Ecto neural progenitor cell (in vitro differentiated cells): ENCODE measurements at regions not wholly inside any gene's neighbourhood (a gene's known extent, or its start where the extent isn't known, plus 50 kb on each side); places are given as distances from the start of the nearest gene placed in this dataset.
A peak's percentile ranks its signal among the peaks of the same experiment; 100 is the strongest.

ENCODE experiments used
- DNase-seq: peaks from one replicate; pipeline ENCODE4 v3.0.0-alpha.2; 2018; ENCODE audit warnings: low spot score

DNA sequence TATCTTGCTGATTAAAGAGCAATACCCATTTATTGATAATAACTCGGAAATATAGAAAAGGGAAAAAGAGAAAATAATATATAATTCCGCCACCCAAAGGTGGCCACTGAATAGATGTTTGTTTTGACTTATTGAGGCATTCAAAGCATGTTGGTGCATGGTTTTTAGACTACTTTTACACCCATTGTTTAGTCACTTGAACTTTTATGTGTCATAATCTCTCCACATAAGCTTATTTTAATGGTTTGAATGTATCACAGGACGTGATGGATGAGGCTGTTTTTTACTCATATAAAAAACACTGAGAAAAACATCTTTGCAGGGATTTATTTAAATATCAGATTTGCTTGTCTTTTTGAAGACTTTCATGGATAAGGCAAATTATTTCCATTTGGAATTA, 120.4 kb downstream of the ACKR3 start:
- DNase-seq, result no peak

DNA sequence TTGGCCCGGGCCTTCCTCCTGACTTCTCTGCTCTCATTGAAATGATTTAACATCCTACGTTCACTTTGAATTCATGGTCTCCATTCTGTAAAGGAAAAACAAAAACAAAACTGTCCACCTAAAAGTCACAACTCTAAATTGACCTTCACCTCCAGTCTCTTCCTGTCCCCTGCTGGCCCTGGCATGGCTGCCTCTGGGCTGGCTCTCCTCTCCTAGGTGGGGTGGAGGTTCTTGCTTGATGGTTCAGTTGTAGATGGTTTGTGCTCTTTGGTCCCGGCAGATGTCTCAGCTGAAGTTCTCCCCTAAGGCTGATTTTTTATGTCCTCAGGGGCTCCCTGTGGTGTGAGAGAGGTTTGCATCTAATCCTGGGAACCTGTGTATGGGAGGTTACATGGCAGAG, 121.1 kb downstream of the ACKR3 start:
- no peak for DNase-seq

DNA sequence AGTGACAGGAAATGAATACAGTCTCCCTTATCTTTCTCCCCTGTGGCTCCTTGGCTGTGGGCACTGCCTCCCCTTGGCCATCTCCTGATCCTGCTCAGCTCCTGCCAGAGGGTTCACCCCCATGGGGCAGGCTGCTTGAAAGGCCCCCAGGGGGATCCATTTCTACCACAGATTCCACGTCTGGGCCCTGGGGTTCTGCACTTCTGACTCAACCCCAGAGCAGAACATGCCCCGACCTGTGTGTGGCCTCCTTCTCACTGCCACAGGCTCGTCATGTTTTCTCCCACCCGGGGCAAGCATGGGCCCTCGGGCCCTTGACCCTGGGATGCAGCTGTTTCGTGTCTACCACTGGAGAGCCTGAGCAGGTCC, 122.2 kb downstream of the ACKR3 start:
- DNase-seq, result no peak

DNA sequence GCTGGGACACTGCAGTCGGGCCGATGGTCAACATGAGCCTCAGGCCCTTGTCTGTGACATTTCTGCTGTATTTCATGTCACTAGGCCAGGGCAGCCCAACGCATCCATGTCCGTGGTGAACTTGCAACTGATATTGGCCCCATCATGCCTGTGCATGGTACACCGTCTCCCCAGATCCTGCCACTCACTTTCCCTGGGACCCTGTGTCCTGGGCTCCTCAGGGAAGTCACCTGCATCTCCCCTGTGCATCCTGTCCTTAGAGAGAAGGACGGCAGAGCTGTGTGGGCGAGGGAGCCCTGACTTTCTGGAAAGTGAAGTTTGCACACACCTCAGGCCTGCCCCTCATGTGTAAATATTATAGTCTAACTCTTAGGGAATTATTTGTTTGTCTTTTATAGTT, 123.3 kb downstream of the ACKR3 start:
- DNase-seq, result no peak

DNA sequence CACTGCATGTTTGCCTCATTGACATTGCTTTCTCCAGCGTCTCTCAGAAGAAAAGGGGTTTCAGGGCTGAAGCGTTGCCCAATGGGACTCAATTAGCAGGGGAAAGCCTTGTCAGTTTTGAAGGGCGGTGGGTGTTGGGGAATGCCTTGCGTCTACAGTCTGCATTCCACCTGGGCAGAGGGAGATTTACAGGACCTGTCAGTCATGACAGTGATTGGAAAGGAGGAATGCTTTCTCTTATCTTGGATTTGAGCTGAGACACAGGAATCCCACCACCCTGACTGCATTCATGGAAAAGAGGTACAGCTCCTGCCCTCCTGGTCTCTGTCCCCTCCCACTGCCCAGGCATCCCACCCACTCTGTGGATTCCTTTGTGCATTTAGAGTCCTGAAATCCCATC, 123.9 kb downstream of the ACKR3 start:
- no peak for DNase-seq

DNA sequence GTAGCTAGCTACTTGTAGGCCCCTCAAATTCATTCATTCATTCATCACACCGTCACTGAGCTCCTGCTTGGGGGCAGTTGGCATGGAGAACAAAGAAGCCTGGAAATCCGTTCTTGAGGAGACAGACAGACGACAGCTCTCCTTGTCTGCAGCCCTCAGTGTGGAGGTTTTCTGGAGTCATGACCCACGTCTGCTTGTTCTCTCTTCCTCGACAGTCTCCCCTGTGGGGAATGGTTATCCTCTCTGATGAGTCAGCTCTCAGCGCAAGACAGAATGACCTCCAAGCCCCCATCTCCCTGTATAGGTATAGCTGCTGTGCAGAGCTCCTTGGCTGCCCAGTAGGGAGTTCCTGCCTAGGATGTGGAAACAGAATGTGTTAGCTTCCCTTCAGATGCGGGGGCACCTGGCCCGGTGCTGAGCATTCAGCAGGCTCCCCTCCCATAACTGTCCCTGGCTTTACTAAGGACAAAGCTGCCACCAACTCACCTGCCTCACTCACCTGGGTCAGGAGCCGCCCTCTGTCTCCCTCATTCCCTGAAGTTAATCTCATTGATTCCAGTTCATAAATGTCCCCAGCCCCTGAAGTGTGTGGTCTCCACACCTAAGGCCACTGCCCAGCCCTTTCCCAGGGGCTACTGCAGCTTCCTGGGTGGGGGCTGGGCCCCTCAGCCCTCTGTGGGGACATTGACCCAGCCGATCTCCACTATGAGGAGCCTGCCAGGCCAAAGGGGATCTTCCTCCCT, 124.7 kb downstream of the ACKR3 start:
- no peak for DNase-seq

DNA sequence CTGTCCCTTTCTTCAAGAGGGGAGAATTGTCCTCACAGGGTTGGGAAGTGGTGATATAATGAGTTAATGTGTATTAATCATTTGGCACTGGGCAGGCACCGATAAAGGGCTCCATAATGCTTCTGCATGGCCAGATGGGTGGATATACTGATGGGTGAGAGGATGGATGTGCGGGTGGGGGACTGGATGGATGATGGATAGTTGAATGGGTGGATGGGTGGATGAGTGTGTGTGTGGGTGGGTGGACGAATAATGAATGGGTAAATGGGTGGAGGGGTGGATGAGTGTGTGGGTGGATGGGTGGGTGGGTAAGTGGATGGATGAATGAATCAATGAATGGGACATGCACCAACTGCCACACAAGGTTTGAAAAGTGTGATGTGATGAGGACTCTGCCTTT, 127.2 kb downstream of the ACKR3 start:
- no peak for DNase-seq

DNA sequence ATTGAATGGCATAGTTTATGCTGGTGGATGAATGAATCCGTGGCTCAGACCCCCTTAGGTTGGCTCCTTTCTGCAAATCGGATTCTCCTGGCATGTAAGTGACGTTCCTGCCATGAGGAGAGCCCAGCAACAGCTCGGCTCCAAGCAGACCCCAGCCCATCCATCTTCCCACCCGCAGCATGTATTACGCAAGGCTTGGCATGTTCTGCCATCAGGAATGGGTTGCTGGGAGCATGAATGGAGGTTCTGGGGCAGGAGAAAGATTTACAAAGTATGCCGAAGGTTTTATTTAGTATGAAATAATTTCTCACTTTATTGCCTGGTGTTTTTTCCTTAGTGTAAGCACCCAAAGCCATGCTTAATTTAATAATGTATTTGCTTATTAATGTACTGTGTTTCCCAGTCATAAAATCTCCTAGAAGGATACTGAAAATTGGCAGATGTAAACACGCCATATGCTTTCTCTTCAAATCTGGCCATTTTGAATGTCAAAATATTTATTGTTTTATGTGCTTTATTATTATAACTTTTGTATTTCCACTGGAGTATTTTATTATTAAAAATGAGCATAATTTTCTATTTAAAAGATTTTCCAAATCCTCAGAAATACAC, 128.5 kb downstream of the ACKR3 start:
- DNase-seq, result no peak

DNA sequence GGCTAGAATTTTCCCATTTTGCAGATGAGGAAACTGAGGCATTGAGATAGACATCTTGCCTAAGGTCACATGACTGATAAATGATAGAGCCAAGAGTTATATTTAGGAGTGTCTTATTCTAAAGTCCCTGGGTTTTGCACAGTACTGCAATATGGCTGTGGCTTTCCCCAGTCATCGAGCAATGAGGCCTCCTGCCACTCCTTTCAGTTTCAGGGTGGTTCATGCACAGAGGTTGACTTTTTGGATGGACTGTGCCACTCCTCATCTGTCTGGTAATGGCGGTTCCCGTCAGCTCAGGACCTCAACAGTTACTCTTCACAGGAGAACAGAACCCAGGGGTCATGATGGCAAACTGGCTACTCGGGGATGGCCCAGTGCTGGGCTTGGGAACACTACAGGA, 131.1 kb downstream of the ACKR3 start:
- DNase-seq, result no peak

DNA sequence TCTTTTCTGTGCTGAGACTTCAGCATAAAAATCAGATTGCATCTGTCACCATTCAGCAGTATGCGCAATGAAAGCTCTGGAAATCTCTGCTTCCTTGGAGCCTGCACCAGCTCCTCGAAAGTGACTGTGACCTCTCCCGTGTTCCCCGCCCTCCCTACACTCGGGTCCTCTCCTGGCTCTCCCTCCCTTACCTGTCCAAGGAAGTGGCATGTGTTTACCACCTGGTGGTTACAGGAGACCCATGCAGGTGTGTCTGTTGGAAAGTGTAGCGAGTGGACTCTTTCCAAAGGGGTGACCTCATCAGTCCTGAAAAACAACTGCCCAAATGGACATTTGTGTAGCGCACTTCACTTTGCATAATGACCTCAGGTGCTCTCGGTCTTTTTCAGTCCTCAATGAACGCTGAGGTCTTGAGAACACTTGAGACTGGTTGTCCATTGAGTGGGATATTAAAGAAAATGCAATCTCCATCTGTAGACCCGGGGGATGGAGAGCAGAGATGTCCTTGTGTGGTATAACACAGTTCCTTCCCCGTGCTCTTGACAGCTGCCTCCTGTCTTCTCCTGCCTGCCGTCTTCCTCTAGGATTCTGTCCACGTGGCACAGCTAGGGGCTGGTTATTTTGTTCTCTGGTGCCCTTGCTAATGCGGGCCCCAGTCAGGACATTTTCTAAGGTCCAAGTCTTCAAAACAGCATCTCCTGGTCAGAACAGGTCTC, 133.2 kb downstream of the ACKR3 start:
- DNase-seq, result no peak

DNA sequence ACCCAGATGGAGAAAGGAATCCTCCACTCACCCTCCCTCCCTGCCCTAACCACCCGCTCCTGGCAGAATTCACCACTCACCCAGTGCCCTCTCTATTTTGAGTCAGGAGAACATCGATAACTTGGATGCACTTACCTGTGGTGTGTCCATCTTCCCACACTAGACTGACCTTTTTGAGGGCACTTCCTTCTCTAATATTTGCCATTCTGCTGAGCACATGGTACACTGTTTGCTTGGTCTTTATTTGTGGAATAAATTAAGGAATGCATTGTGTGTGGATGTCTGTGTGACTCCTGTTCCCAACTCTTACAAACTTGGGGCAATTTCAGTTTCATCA, 133.7 kb downstream of the ACKR3 start:
- DNase-seq, result no peak

DNA sequence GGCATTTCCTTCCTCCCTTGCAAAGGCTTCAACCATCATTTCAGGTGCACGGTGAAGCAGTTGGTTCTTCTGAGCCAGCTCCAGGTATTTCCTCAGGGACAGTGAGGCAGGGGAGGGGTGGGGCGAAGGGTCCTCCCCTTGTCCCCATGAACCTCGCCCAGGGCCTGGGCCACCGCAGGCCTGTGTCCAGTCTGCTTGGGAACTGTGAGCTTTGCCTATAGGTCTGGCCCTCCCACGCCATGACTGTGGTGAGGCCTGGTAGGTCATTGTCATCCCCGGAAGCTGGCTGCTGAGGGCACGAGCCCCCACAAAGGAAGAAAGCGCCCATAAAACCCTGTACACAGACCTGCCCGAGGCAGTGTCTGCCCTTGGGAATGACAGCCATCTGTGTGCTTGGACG, 134.3 kb downstream of the ACKR3 start:
- no peak for DNase-seq

DNA sequence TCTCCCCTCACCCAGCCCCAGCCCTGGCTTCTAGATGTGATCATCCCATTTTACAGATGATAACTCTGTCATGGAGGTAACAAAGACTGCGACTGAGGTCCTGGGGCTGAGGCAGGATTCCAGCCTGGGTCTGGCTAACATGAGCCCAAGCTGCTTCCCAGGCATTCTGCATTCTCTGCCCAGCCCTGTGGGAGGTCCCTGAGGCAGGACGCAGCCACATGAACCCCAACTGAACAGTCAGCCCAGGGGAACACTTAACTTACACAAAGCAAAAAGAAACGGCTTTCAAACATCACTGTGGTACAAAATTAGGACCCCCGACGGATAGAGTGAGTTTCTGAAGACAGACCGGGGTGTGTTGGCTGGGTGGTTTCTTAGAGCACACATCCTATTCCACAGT, 135.3 kb downstream of the ACKR3 start:
- DNase-seq, result no peak

DNA sequence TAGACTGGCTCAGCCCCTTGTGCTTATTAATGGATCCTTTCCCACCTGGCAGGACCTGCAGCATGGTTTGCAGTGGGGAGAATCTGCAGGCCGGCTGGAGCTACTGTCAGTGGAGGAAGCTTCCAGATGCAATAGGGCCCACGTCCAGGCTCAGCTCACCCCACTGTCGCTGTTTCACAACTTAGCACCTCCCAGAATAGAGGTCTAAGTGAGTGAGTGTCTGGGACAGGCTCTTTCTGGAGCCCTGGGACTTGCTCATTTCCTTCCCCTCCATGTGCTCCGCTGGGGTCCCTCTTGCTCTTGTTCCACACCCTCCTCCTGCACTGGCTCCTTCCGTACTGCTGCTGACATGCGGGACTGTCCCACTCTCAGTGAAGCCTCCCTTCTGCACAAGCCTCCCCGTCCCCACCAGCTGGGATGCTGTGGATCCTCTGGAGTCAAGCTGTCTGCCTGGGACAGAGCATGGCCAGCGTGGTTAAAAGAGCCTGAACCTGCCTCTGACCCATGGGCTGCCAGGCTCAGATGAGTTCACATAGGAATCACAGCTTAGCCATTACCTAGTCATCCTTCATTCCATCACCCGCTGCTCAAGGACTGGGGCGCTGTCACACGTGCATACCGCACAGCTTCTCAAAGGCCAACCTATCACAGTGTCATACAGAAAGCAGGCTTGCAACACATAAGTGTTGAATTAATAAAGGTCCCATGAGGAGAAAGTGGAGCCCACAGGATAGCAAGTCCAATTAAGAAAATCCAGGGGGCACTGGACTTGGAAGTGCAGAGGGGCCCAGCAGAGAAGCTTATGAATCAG, 135.9 kb downstream of the ACKR3 start:
- no peak for DNase-seq

DNA sequence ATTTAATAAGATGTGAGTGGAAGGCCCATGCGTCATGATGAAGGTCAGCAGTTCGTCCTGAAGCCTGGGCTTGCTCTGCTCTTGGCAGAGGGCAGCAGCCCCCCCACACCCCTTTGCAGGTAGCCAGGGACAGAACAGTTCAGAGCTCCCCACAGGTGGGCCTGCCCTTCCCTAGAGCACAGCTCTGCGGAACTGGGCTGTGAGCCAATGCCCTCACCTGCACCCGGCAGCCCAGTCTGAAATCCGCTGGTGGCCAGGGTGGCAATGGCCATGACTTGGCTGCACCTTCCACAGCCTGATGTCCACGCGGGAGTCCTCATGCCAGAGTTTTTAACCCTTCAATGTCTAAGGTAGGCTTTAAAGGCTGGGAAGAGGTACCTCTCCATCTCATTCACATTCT, 136.7 kb downstream of the ACKR3 start:
- no peak for DNase-seq

DNA sequence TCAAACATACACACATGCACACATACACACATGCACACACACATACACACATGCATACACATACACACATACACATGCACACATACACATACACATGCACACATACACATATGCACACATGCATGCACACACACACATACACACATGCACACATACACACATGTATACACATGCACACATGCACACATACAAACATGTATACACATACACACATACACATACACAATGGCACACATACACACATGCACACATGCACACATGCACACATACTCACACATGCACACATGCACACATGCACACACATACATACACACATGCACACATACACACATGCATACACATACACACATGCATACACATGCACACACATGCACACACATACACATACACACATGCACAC, 137.2 kb downstream of the ACKR3 start:
- DNase-seq, result no peak

DNA sequence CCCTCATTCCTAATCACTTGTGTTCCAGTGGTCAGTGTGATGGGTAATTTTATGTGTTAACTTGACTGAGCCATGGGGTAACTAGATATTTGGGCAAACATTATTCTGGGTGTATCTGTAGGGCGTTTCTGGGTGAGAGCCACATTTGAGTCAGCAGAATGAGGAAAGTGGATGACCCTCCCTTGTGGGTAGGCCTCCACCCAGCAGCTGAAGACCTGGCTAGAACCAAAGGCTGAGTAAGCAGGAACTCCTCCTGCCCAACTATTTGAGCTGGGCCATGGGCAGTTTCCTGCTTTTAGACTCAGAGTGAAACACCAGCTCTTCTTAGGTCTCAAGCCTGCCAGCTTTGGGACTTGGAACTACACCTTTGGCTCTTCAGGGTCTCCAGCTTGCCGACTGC, 141.8 kb downstream of the ACKR3 start:
- no peak for DNase-seq

DNA sequence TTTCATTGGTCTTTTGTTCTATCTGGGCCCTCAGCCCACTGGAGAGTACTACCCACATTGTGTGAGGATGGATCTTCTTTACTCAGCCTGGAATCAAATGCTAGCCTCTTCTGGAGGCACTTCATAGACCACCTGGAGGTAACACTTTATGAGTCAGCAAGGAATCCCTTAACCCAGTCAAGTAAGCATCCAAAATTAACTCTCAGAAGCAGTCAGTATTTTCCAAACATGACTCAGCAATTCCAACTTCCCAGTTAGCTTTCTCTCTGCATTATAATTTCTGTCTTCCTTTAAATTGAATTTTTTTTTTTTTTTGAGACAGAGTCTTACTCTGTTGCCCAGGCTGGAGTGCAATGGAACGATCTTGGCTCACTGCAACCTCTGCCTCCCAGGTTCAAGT, 142.7 kb downstream of the ACKR3 start:
- no peak for DNase-seq

DNA sequence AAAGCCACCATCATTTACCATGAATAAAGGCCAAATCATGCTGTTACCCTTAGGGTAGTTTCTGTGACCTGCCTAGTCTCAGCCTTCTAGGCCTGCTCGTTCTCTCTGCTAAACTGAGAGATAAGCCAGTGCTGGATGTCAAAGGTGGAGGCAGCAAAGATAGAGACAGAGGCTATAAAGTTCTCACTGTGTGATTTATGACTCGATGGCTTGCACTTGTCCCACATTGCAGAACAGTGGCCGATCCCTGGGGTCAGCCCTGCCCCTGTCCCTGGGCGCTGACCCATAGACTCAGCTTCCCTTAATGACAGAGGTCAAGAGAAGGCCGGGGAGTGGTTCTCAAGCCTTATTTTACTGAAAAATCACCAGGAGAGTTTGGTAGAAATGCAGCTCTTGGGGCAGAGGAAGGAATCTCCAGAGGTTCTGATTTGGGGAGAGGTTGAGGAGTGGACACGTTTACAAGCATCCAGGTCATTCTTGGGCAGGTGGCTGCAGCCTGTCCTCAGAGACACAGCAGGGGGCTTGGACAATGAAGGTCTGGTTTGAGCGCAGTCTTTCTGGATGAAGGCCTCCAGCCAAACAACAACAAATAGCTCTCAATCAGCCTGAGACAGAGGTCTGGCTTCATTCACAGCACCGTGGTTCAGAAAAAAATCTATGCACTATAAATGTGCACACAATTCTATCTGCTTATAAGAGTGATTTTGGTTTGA, 143.5 kb downstream of the ACKR3 start:
- DNase-seq, result no peak

DNA sequence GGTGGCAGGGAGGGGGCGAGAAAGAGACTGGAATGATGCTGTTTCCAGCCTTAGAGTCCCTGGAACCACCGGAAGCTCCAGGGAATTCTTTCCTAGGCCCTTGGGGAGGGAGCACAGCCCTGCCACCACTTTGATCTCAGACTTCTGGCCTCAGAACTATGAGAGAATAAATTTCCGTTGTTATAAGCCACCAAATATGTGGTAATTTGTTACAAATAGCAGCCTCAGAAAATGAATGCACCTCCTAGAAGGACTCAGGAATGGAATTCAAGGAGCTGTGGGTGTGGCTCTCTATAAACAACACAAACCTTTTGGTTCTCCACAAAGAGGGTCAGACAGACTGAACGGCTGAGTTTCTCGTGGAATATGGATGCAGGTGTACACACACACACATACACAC, 144.5 kb downstream of the ACKR3 start:
- DNase-seq, result no peak

DNA sequence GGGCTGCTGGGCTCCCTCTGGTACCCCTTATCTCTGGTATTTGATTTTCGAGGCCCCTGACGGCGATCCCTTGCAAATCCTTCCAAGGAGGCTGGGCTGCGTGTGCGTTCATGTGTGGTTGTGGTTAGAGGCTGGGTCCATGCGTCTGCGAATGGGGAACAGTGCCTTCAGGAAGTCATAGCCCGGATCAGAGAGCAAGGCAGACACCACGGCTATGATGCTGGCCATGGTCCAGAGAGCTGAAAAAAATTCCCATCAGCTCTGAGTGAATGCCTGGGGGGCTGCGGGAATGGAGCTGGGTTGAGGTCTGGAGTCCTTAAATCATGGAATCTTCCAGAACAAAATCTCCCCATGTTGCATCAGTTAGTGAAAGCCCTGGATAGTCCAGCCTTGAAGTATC, 145.5 kb downstream of the ACKR3 start:
- DNase-seq, result no peak

DNA sequence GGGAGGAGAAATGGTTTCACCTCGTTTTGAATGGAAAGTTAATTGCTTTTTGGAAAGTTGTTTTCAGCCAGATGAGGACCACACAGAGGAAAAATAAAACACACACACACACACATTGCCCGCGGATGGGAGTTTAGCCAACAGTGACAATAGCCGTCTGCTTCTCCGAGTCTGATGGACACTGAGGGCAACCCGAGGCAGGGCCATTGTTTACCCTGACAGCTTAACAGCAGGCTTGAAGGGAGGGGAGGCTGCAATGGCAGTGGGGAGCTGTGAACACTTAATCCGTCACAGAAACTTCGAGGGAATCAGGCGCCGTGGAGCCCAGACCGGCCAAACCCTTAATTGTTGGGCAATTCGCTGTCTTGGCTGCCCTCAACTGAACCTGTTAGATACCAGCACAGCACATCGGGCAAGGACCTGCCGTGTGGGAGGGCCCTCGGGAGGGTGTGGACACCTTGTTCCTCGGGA, 145.9 kb downstream of the ACKR3 start:
- peak; percentile 77 for DNase-seq
